ENCODE measurements at regions not wholly inside any gene's neighbourhood (a gene's known extent, or its start where the extent isn't known, plus 50 kb on each side); places are given as distances from the start of the nearest gene placed in this dataset.

- Histone ChIP-seq H3K4me3 (ENCODE audit: low read depth, low read length, poor library complexity, severe bottlenecking) (no peak overlapping the region), H3K36me3 (ENCODE audit: insufficient read depth, low read length) (no peaks in the 10 kb centered on the region), H4K20me1 (ENCODE audit: insufficient read depth, low read length) (no peaks in the 10 kb centered on the region), H3K4me1 (ENCODE audit: insufficient read depth, low read length, severe bottlenecking) (no peaks in the 10 kb centered on the region), H3K9ac (ENCODE audit: low read length) (no peak overlapping the region), H3K9me2 (ENCODE audit: low read depth, low read length) (no peaks in the 10 kb centered on the region), H3F3A (ENCODE audit: insufficient read depth, low read length) (no peaks in the 10 kb centered on the region), H3K27me3 (ENCODE audit: insufficient read depth, low read length) (no peaks in the 10 kb centered on the region), H3K9me3 (ENCODE audit: low read length) (no peaks in the 10 kb centered on the region), H3K79me2 (ENCODE audit: insufficient read depth, low read length) (no peaks in the 10 kb centered on the region), H2AFZ (ENCODE audit: low read length) (no peak overlapping the region), H3K4me2 (ENCODE audit: low read length) (no peak overlapping the region), H3K27ac (ENCODE audit: low read depth, low read length, poor library complexity, severe bottlenecking) (no peak overlapping the region)
- TF ChIP-seq CTCF (IDR thresholded peaks at IDR 0.05; ENCODE audit: low read length) (no peak), EZH2 (IDR thresholded peaks at IDR 0.05; ENCODE audit: borderline replicate concordance, low read length) (no peak)
Observed at GRCh38 chr14:100669468-100669867, 57.2 kb upstream of the DLK1 start.

GRCh38 chr14:100670017-100670752 is 56.5 kb upstream of the DLK1 start:
- no peaks in the 10 kb centered on the region for H3K9me3 ChIP-seq (ENCODE audit: low read length)
- H3K4me2 ChIP-seq (ENCODE audit: low read length) = no peak overlapping the region
- TF ChIP-seq EZH2 (IDR thresholded peaks at IDR 0.05; ENCODE audit: borderline replicate concordance, low read length) (no peak), CTCF (IDR thresholded peaks at IDR 0.05; ENCODE audit: low read length) (no peak)
- no peaks in the 10 kb centered on the region for H3K79me2 ChIP-seq (ENCODE audit: insufficient read depth, low read length)
- no peaks in the 10 kb centered on the region for H3K36me3 ChIP-seq (ENCODE audit: insufficient read depth, low read length)
- H3F3A ChIP-seq (ENCODE audit: insufficient read depth, low read length) = no peaks in the 10 kb centered on the region
- no peak overlapping the region for H2AFZ ChIP-seq (ENCODE audit: low read length)
- H3K27me3 ChIP-seq (ENCODE audit: insufficient read depth, low read length) = no peaks in the 10 kb centered on the region
- H3K9me2 ChIP-seq (ENCODE audit: low read depth, low read length) = no peaks in the 10 kb centered on the region
- H3K27ac ChIP-seq (ENCODE audit: low read depth, low read length, poor library complexity, severe bottlenecking) = no peak overlapping the region
- no peaks in the 10 kb centered on the region for H3K4me1 ChIP-seq (ENCODE audit: insufficient read depth, low read length, severe bottlenecking)
- H3K4me3 ChIP-seq (ENCODE audit: low read depth, low read length, poor library complexity, severe bottlenecking) = no peak overlapping the region
- no peaks in the 10 kb centered on the region for H4K20me1 ChIP-seq (ENCODE audit: insufficient read depth, low read length)
- H3K9ac ChIP-seq (ENCODE audit: low read length) = no peak overlapping the region

GRCh38 chr14:100670753-100671049 is 56.0 kb upstream of the DLK1 start:
- H3F3A ChIP-seq (ENCODE audit: insufficient read depth, low read length) = no peaks in the 10 kb centered on the region

More at GRCh38 chr14:100670753-100671049, 56.0 kb upstream of the DLK1 start:
- Histone ChIP-seq H3K9me2 (ENCODE audit: low read depth, low read length) (no peaks in the 10 kb centered on the region), H4K20me1 (ENCODE audit: insufficient read depth, low read length) (no peaks in the 10 kb centered on the region), H3K9ac (ENCODE audit: low read length) (no peak overlapping the region), H3K27ac (ENCODE audit: low read depth, low read length, poor library complexity, severe bottlenecking) (no peak overlapping the region), H3K9me3 (ENCODE audit: low read length) (no peaks in the 10 kb centered on the region), H3K4me2 (ENCODE audit: low read length) (no peak overlapping the region), H3K36me3 (ENCODE audit: insufficient read depth, low read length) (no peaks in the 10 kb centered on the region), H2AFZ (ENCODE audit: low read length) (no peak overlapping the region), H3K4me1 (ENCODE audit: insufficient read depth, low read length, severe bottlenecking) (no peaks in the 10 kb centered on the region), H3K4me3 (ENCODE audit: low read depth, low read length, poor library complexity, severe bottlenecking) (no peak overlapping the region), H3K27me3 (ENCODE audit: insufficient read depth, low read length) (no peaks in the 10 kb centered on the region), H3K79me2 (ENCODE audit: insufficient read depth, low read length) (no peaks in the 10 kb centered on the region)
- no peak for TF ChIP-seq EZH2 (IDR thresholded peaks at IDR 0.05; ENCODE audit: borderline replicate concordance, low read length)
- TF ChIP-seq CTCF (IDR thresholded peaks at IDR 0.05; ENCODE audit: low read length) = no peak
